ENCODE measurements at regions not wholly inside any gene's neighbourhood (a gene's known extent, or its start where the extent isn't known, plus 50 kb on each side); places are given as distances from the start of the nearest gene placed in this dataset.

- no peak for DNase-seq (ENCODE audit: low read depth)
- TF ChIP-seq CTCF (IDR thresholded peaks at IDR 0.05; ENCODE audit: insufficient read depth, low read depth, low read length, missing control alignments), result no peak
- H3K4me3 ChIP-seq (ENCODE audit: low read length), result no peak overlapping the region
These were observed 169.4 kb upstream of the PLEKHG7 start for GRCh38 chr12:92533280-92533890.

DNA sequence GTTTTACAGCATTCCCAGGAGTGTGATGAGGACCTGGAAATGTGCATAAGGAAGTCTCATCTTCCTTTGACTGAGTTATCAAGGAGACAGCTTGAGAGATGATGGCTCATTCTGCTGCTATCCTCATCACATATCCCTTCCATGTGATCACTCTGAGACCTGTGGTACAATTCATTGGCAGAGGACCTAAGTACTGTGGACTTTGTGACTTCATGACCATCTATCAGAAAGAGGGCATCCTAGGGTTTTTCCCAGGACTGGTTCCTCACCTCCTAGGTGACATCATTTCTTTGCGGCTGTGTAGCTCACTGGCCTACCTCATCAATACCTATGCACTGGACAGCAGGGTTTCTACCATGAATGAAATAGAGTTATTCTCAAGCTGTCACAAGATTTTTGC, 172.1 kb upstream of the PLEKHG7 start:
- DNase-seq (ENCODE audit: low read depth), result no peak
- no peak overlapping the region for H3K4me3 ChIP-seq (ENCODE audit: low read length)
- TF ChIP-seq CTCF (IDR thresholded peaks at IDR 0.05; ENCODE audit: insufficient read depth, low read depth, low read length, missing control alignments), result no peak

- H3K4me3 ChIP-seq (ENCODE audit: low read length), result no peak overlapping the region
- no peak for TF ChIP-seq CTCF (IDR thresholded peaks at IDR 0.05; ENCODE audit: insufficient read depth, low read depth, low read length, missing control alignments)
- no peak for DNase-seq (ENCODE audit: low read depth)
These were observed 172.8 kb upstream of the PLEKHG7 start for GRCh38 chr12:92529944-92530343.

DNA sequence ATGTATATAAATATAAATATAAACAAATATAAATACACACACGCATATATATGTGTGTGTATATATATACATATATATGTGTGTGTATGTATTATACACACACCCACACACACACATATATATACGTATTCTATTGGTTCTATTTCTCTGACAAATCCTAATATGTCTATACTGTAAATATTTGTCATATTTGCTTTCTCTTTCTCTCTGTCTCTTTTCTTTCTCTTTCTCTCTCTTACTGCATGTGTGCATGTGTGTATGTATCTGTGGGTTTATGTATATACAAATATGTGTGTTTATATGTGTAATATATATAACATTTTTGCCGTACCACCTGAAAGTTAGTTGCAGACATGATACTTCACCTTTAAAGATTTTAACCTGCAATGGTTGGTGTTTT, 174.2 kb upstream of the PLEKHG7 start:
- TF ChIP-seq CTCF (IDR thresholded peaks at IDR 0.05; ENCODE audit: insufficient read depth, low read depth, low read length, missing control alignments), result no peak
- DNase-seq (ENCODE audit: low read depth), result no peak

GRCh38 chr12:92528097-92528496, 174.7 kb upstream of the PLEKHG7 start:
- no peak for DNase-seq (ENCODE audit: low read depth)
- TF ChIP-seq CTCF (IDR thresholded peaks at IDR 0.05; ENCODE audit: insufficient read depth, low read depth, low read length, missing control alignments), result no peak

More for the DNA sequence above, 174.2 kb upstream of the PLEKHG7 start:
- no peak overlapping the region for H3K4me3 ChIP-seq (ENCODE audit: low read length)

DNA sequence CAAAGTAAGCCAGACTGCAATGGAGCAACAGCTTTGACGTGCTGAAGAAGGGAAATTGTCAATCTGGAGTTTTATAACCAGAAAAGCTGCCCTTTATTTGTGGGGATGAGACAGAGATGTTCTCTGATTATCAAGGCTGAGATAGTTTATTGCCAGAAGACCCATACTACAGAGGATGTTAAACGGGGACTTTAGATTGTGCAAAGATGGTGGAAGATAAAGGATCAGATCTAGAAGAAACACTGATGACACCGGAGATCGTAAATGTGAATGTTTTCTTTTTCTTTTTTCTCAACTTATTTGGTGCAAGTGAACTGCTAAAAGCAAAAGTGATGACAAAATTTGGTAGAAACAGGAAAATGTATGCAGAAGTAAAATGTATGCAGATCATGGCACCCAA, 178.3 kb upstream of the PLEKHG7 start:
- no peak overlapping the region for H3K4me3 ChIP-seq (ENCODE audit: low read length)
- no peak for TF ChIP-seq CTCF (IDR thresholded peaks at IDR 0.05; ENCODE audit: insufficient read depth, low read depth, low read length, missing control alignments)
- no peak for DNase-seq (ENCODE audit: low read depth)

More at GRCh38 chr12:92528097-92528496, 174.7 kb upstream of the PLEKHG7 start:
- H3K4me3 ChIP-seq (ENCODE audit: low read length), result no peak overlapping the region

DNA sequence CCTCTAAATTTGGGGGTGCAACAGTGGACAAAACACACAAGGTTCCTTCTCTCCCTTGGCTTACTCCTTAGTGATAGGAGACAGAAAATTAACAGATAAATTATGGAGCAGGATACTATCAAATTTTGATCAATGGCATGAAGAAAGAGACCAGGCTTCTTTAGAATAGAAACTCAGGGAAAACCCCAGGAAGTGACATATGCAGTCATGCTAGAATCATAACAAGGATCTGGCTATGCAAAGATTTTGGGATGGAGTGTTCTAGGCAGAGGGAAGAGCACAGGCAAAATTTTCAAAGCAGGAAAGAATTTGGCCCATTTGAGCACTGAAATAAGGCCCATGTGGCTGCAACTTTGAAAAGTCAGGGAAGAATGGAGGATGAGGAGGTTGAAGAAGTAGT, 182.3 kb upstream of the PLEKHG7 start:
- no peak for DNase-seq (ENCODE audit: low read depth)
- TF ChIP-seq CTCF (IDR thresholded peaks at IDR 0.05; ENCODE audit: insufficient read depth, low read depth, low read length, missing control alignments), result no peak
- H3K4me3 ChIP-seq (ENCODE audit: low read length), result no peak overlapping the region
